HG03378 (cell line): ENCODE measurements at regions not wholly inside any gene's neighbourhood (a gene's known extent, or its start where the extent isn't known, plus 50 kb on each side); places are given as distances from the start of the nearest gene placed in this dataset.
A peak's percentile ranks its signal among the peaks of the same experiment; 100 is the strongest.
"Not testable (repeated sequence)": the region's sequence is repeated elsewhere in the genome, so short reads cannot be mapped to it uniquely, and the experiment has no call there.

Source experiments
- ATAC-seq: cut with Tn5 transposase; IDR thresholded peaks from one replicate; pipeline ENCODE4 v1.9.1; 2021; ENCODE audit warnings: mild to moderate bottlenecking, moderate library complexity; ENCODE audit not compliant: unreplicated experiment

DNA sequence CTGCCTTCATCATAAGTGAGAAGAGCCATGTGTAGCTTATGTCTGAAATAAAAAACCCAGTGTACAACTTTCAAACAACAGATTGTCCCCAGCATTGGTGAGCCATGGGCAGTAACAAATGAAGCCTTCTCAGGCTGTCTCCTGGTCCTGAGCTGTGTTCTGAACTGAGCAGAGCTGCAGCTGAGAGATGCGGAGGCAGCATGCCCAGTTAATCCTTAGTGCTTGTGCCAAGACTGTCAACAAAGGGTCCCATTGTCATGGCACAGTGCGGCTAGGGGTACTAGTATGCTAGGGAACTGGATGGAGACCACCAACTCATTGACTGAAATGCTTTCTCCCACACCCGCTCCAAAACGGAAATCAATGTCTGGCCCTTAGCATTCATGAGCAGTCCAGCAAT lies 154.3 kb downstream of the RMST start:
- ATAC-seq, result no peak

DNA sequence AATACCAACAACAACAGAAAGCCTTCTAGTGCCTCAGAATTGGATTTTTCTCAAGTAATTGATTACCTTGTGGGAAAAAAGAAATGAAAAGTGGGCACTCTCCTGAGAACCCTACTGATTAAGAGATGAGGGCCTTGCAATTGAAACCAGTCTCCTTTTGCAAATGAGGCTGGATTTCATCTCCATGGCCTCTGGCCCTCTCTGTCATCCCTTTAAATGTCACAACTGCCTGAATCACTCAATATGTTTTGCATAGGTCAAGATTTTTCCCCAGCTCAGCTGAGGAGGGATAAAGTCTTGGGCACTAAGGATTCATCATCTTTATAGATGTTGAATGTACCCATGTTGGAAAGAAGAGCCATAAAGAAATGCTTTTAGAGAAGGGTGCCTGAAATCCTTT lies 166.4 kb downstream of the RMST start:
- ATAC-seq, result no peak

DNA sequence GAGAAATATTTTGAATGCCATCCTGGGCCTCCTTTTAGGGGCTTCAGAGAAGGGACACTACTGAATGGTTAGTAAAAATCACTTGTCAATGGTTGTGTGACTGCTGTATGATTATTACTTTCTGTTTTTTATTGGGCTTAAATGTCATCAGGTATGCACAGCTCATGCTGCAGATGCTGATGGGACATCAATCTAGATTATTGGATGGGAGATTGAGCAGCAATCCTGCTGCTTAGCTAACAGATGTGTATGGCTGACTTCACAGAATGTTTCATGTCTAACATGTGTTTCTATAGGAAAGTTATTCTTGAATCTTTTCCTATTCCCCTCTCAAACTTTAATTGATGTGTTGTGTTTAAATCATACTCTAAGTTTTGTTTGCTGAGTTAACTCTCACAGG lies 166.8 kb downstream of the RMST start:
- ATAC-seq, result no peak

DNA sequence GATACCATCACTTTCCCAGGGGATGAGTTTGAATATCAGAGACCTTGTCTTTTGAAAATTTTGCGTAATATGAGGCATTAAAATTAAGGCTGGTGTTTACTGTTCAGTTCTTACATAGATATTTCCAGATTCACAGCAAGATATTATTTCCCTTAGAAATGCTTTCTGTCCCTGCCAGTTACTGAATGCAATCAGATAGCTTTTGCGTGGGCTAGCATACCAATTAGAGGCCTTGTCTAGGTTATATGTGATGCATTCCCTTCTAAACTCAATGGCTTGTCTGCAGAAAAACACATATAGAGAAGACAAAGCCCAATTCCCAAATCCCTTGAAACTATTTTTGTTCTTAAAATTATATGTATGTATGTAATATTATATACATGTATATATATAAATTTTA lies 167.8 kb downstream of the RMST start:
- ATAC-seq, result no peak

- no peak for ATAC-seq
Measured at GRCh38 chr12:97630875-97631274, 168.3 kb downstream of the RMST start.

GRCh38 chr12:97637770-97638169 lies 175.2 kb downstream of the RMST start:
- ATAC-seq, result no peak

DNA sequence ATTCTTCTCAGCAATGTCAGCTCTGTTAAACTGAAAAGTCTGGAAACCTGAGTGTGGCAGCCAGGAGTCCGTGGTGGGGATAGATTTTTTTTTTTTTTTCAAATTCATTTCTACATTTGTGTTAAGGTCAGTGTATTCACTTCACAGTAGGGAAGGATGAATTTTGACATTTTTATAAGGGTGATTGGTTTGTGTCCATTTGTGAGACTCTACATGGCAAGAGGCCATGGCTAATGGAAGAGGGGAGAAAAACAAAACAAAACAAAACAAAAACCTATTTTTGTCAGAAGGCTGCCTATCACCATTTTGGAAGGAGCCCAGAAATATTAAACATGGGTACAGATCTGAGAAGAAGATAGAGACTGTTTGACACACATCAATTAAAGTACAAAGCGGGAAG lies 176.1 kb downstream of the RMST start:
- no peak for ATAC-seq

DNA sequence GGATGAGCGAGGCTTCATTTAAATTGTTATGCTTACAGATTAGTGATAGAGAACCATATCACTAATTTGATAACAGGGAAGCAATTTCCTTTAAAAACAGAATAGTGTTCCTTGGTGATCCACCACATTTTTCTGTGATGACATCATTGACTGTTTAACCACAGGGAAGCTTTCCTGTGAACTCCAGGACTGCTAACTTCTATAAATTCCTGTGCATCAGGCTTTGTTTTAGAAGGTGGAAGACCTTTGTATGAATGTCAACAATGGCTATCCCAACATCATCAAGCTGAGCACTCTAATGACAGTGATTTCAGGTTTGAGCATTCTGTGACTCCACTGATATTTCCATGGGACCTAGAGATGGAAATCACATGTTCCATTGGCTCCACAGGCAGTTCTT lies 177.1 kb downstream of the RMST start:
- ATAC-seq, result no peak

DNA sequence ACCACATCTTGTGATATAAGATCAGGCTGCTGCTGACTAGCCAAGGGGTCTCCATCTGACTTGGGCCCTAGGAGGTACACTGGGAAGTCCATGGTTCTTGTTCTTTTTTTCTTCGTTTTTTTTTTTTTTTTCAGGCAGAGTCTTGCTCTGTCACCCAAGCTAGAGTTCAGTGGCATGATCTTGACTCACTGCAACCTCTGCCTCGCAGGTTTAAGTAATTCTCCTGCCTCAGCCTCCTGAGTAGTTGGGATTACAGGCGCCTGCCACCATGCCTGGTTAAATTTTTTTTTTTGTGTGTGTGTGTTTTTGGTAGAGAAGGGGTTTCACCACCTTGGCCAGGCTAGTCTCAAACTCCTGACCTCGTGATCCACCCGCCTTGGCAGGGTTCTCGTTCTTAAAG lies 178.2 kb downstream of the RMST start:
- no peak for ATAC-seq

DNA sequence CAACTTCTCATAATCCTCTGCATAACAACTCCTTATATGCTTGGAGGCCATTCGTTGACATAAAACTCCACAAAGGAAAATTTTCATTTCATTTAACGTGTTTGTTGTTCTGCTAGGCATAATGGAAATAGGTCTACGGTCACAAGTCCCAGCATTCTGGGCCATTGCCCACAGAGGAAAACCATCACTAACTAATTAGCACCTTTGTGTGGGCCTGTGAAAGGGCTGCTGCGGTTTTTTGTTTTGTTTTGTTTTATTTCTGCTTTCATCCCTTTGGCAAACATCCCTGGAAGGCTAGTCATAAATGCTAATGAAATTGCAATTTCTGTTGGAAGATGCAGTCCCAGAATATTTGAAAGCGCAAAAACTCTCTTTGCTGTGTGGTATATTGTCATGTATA lies 180.3 kb downstream of the RMST start:
- no peak for ATAC-seq

DNA sequence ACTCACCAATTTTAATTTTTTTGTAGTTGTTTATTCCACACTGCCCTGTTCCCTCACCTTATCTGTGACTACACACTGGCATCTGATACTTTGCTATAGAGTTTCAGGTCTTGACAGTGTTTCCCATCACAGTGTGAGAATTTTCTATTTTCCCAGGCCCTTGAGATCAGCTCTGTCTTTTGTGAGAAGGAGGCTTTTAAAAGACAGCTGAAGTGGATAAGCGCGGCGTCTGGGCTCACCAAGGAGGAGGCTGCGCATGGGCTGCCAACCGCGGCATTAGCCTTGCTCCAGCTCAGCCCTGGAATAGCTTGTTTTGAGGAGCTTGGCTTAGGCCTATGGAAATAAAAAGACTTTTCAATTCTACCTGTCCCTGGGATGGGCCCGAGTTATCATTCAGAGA lies 181.3 kb downstream of the RMST start:
- no peak for ATAC-seq

GRCh38 chr12:97645726-97646125 lies 183.1 kb downstream of the RMST start:
- no peak for ATAC-seq

- no peak for ATAC-seq
Measured at GRCh38 chr12:97647142-97647541, 184.5 kb downstream of the RMST start.

- ATAC-seq, result no peak
Measured at GRCh38 chr12:97650242-97650641, 187.6 kb downstream of the RMST start.

DNA sequence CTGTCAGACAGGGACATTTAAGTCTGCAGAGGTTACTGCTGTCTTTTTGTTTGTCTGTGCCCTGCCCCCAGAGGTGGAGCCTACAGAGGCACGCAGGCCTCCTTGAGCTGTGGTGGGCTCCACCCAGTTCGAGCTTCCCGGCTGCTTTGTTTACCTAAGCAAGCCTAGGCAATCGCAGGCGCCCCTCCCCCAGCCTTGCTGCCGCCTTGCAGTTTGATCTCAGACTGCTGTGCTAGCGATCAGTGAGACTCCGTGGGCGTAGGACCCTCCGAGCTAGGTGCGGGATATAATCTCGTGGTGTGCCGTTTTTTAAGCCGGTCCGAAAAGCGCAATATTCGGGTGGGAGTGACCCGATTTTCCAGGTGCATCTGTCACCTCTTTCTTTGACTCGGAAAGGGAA lies 193.9 kb downstream of the RMST start:
- ATAC-seq, result not testable (repeated sequence)

GRCh38 chr12:97659117-97659880 lies 196.7 kb downstream of the RMST start:
- ATAC-seq, result no peak

DNA sequence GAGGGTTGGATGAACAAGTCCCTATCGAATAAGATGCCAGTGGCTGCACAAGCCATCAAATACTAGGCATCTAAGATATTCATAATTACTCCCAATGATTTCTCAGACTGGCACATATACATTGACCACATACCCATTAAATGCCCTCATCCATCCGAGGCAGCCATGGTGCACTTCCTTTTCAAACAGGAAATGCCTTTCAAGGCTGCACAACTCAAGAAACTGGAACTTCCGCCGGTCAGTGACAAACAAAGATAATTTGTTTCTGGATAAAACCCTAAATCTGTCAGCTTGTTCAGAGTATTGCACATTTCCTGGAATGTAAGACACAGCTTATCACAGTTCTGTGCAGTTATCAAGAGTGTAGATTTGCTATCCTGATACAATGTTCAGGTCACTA lies 203.7 kb downstream of the RMST start:
- ATAC-seq, result no peak

DNA sequence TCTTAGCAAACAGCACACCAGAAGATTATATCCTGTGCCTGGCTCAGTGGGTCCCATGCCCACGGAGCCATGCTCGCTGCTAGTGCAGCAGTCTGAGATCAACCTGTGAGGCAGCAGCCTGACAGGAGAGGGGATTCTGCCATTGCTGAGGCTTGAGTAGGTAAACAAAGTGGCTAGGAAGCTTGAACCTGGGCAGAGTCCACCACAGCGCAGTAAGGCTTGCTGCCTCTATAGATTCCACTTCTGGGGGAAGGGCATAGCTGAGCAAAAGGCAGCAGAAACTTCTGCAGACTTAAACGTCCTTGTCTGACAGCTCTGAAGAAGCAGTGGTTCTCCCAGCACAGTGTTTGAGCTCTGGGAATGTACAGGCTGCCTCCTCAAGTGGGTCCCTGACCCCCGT lies 210.3 kb downstream of the RMST start:
- ATAC-seq, result no peak

DNA sequence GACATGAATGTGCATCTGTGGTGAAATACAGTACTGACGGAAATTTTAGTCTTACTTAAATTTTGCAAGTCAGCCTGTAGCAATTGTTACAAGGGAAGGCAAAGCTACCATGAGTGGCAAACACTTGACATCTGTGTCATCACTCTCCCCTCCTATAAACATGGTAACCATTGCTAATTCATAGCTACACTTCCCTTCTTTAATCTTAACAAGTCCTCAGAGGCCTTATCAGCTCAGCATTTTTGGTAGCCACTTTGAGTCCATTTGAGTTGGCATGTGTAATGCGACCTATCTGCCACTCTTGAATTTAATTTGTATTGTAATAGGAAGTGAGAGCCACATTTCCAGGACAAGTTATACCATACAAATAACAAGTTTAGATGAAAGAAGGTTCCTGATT lies 218.1 kb downstream of the RMST start:
- ATAC-seq, result no peak

DNA sequence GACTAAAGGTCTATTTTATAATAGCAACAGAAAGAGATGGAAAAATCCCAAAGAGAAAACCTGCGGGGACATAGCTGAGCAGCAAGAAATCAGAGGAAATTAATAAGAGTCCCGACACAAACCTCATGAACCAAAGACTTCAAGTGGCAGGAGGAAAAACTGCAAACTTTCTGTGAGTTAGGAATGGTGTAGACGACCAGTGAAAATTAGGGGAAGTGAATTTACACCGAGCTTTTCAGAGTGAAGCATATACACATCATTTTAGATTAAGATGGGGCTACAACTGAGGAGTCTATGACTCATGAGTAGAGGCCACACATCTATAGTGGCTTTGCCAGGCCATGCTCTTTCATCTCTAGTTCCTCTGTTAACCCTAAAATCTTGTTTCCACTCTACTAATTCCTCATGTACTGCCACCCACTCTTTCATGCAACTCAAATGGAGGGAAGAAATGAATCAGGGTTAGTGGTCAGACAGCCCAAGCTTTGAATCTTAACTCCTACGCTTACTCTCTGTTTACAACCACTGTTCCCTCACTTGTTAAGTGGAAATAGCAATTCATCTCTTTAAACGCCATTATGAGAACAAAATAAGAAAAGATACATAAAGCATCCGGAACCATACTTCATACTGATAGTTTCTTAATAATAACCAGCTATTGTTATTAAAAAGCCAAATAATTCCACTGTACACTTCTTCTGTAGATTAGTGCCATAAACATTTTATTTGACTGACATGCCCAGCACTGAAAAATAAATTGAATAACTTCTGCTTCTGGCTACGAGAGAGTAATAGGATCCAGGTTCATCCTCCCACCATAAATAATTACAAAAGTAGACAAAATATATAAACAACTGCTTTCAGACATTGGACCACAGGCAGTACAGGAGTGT lies 219.3 kb downstream of the RMST start:
- peak; percentile 96 for ATAC-seq

DNA sequence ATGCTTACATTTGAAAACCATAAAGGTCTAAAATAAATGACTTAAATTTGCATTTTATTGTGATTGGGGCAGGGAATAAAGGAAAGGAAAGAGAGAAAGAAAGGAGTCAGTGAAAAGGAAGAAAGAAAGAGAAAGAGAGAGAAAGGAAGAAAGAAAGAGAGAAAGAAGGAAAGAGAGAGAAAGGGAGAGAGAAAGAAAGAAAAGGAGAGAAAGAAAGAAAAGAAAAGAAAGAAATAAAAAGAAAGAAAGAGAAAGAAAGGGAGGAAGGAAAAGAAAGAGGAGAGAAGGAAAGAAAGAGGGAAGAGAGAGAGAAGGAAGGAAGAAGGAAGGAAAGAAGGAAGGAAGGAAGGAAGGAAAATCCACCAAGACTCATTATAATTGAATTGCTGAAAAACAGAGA lies 222.8 kb downstream of the RMST start:
- ATAC-seq, result no peak

DNA sequence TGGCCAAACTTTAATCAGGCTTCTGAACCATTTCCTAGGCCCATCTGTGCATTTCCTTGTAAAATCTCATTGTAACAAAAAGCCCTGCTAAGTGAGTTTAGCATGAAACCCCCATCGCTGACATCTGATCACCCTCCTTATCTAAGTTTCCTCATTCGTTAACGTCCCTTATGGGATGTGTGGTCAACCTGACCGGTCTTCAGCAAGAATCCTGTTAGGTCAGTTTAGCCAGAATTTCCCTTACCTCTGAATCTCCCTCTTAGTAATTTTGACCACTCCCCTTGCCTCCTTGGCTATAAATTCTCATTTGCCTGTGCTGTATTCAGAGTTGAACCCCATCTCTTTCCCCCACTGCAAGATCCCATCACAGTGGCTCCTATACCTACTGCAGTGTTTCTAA lies 239.3 kb downstream of the RMST start:
- ATAC-seq, result no peak
